ENCODE measurements at regions not wholly inside any gene's neighbourhood (a gene's known extent, or its start where the extent isn't known, plus 50 kb on each side); places are given as distances from the start of the nearest gene placed in this dataset.

- no peak for DNase-seq
- intact Hi-C loops (cut with DNase I), result no loop called here
- no peak for ATAC-seq
Measured at GRCh38 chr7:130920122-130920521, 186.1 kb upstream of the KLF14 start.

GRCh38 chr7:130921391-130922180, 187.6 kb upstream of the KLF14 start:
- ATAC-seq (peak; percentile 85), DNase-seq (peak; percentile 83)
- intact Hi-C loops (cut with DNase I), result no loop called here

- DNase-seq (no peak), ATAC-seq (no peak)
- intact Hi-C loops (cut with DNase I), result no loop called here
Measured at GRCh38 chr7:130922206-130923112, 188.5 kb upstream of the KLF14 start.

- DNase-seq (no peak), ATAC-seq (no peak)
- intact Hi-C loops (cut with DNase I), result no loop called here
Measured at GRCh38 chr7:130923365-130923764, 189.4 kb upstream of the KLF14 start.

- DNase-seq (no peak), ATAC-seq (no peak)
- intact Hi-C loops (cut with DNase I), result no loop called here
Measured at GRCh38 chr7:130923930-130924329, 189.9 kb upstream of the KLF14 start.

GRCh38 chr7:130925136-130925794, 191.3 kb upstream of the KLF14 start:
- intact Hi-C loops (cut with DNase I), result no loop called here
- DNase-seq, result no peak
- no peak for ATAC-seq

- ATAC-seq (no peak), DNase-seq (no peak)
- intact Hi-C loops (cut with DNase I), result no loop called here
Measured at GRCh38 chr7:130926001-130926691, 192.1 kb upstream of the KLF14 start.

- intact Hi-C loops (cut with DNase I), result no loop called here
- DNase-seq (no peak), ATAC-seq (no peak)
Measured at GRCh38 chr7:130927062-130927461, 193.1 kb upstream of the KLF14 start.

GRCh38 chr7:130927564-130927963, 193.6 kb upstream of the KLF14 start:
- no peak for DNase-seq
- intact Hi-C loops (cut with DNase I), result no loop called here
- no peak for ATAC-seq

- intact Hi-C loops (cut with DNase I), result no loop called here
- ATAC-seq, result peak; percentile 19 to 43
Measured at GRCh38 chr7:130929896-130930659, 196.1 kb upstream of the KLF14 start.

GRCh38 chr7:130930681-130931080, 196.7 kb upstream of the KLF14 start:
- DNase-seq, result no peak
- intact Hi-C loops (cut with DNase I), result no loop called here
- ATAC-seq, result no peak

More at GRCh38 chr7:130929896-130930659, 196.1 kb upstream of the KLF14 start:
- no peak for DNase-seq

- no peak for DNase-seq
- intact Hi-C loops (cut with DNase I), result no loop called here
- no peak for ATAC-seq
Measured at GRCh38 chr7:130931423-130931822, 197.4 kb upstream of the KLF14 start.

- intact Hi-C loops (cut with DNase I), result no loop called here
- DNase-seq (no peak), ATAC-seq (no peak)
Measured at GRCh38 chr7:130932088-130932487, 198.1 kb upstream of the KLF14 start.

- ATAC-seq, result no peak
Measured at GRCh38 chr7:130932667-130933432, 198.8 kb upstream of the KLF14 start.

GRCh38 chr7:130933919-130934318, 199.9 kb upstream of the KLF14 start:
- DNase-seq (no peak), ATAC-seq (no peak)
- intact Hi-C loops (cut with DNase I), result no loop called here

More at GRCh38 chr7:130932667-130933432, 198.8 kb upstream of the KLF14 start:
- no peak for DNase-seq
- intact Hi-C loops (cut with DNase I), result no loop called here

GRCh38 chr7:130935564-130936157, 201.7 kb upstream of the KLF14 start:
- ATAC-seq, result peak in 1 of 2 donors; percentile 26
- intact Hi-C loops (cut with DNase I), result no loop called here
- DNase-seq, result no peak

- no peak for DNase-seq
- no peak for ATAC-seq
- intact Hi-C loops (cut with DNase I), result no loop called here
Measured at GRCh38 chr7:130936202-130936931, 202.4 kb upstream of the KLF14 start.
